ENCODE measurements at regions not wholly inside any gene's neighbourhood (a gene's known extent, or its start where the extent isn't known, plus 50 kb on each side); places are given as distances from the start of the nearest gene placed in this dataset.
A peak's percentile ranks its signal among the peaks of the same experiment; 100 is the strongest.
"Not testable (repeated sequence)": the region's sequence is repeated elsewhere in the genome, so short reads cannot be mapped to it uniquely, and the experiment has no call there.

DNA sequence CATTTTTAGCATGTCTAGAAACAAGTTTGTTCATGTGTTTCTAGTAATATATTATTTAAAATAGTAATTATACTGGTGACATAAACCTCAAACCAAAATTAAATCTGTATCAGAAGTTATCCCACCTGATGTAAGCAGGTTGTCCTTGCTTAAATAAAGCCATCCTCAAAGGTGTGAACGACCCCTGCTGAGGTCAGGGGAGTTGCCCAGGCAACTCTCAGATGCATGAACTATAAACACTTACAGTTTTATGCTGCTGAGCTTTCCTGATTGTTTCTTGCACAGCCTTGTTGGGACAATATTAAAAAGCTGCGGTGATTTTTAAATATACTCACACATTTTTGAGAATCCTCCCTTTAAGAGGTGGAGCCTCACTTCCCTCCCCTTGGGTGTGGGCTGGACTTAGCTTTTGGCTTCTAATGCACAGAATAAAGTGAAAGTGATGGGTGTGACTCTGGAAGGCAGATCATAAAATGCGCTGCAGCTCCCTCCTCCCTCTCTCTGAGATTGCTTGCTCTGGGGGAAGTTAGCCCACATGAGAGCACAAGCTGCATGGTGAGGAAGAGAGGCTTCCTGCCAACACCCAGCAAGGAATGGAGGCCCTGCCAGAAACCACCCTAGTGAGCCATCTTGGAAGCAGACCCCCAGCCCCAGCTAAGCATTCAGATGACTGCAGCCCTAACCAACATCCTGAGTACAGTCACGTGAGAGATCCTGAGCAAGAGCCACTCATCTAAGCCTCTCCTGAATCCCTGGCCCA, 152.7 kb downstream of the SKIDA1 start:
- in situ Hi-C loops (cut with MboI; ENCODE audit: low pct_unique_long_range_greater_than_20kb in 2 of 9, low sequenced_read_pairs in 9 of 9, unreplicated experiment in 9 of 9), result no loop called here
- Histone ChIP-seq H3K27ac (no peak overlapping the region), H3K4me1 (replicated peaks in 1 of 2) (peaks cover 4 to 7% of the 10 kb centered on the region in 2 donors), H3K4me3 (no peak overlapping the region)
- WGBS, 10 experiments, result 0 to 83% (median 27%) methylated on average over 1 to 4 of the region's 4 CpGs; no CpG with 5 or more reads in 2 of the 10 experiments
- ATAC-seq (replicated peaks in 6 of 8), result peak; percentile 86 to 100 (median 94)

DNA sequence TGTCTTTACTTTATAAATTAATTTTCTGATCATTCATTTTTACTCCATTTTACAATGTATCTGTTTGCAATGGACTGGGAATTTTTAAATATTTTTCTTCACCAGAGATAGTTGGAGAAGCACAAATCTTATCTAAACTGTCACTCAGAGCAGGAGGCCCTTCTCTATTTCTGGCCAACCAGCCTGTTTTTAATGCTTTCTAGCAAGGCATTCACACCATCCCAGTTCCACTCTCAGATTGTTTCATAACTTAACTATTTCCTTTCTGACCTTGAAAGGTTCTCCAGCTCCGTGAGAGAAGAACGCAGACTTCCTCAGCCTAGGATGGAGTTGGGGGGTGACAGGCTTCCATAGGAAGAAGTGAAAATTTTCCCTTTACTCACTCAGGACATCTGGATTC, 155.8 kb downstream of the SKIDA1 start:
- no peak for ATAC-seq (replicated peaks in 6 of 8)
- H3K27ac ChIP-seq, result no peak overlapping the region
- peaks cover 6 to 13% of the 10 kb centered on the region in 2 donors for H3K4me1 ChIP-seq (replicated peaks in 1 of 2)
- in situ Hi-C loops (cut with MboI; ENCODE audit: low pct_unique_long_range_greater_than_20kb in 2 of 9, low sequenced_read_pairs in 9 of 9, unreplicated experiment in 9 of 9), result no loop called here
- no peak overlapping the region for H3K4me3 ChIP-seq
- 77 to 100% (median 94%) methylated on average over 1 to 2 of the region's 2 CpGs; no CpG with 5 or more reads in 3 of the 10 experiments for WGBS, 10 experiments

DNA sequence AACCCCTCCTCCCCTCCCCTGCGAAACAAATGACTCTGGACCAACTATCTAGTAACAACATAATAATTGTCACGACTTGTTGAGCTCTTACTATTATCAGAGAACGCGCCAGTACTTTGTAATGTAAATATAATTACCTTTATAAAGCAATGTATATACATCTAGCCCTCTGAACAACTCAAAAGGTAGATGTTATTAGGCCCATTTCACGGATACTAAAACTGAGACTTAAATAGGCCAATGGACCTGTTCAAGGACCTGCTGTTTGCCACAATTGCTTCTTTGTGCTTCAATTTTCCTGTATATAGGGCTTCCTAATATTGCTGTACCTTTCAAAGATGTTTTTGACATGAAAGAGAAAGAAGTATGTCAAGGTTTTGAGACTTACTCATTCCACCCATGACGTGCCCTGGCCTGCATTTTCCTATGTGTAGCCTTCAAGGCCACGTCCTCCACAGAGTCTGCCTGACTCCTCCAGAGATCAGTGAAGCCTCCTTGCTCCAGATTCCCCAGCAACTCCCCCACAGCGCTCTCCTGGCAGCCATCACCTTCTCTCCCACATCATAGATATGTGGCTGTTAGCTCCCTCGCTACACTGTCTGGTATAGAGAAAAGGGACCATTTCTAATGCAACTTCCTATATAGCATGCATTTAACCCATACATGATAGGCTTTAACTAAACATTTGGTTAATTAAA, 156.6 kb downstream of the SKIDA1 start:
- in situ Hi-C loops (cut with MboI; ENCODE audit: low pct_unique_long_range_greater_than_20kb in 2 of 9, low sequenced_read_pairs in 9 of 9, unreplicated experiment in 9 of 9), result no loop called here
- 83 to 100% (median 96%) methylated on average over 2 to 9 of the region's 9 CpGs; no CpG with 5 or more reads in 1 of the 10 experiments for WGBS, 10 experiments
- Histone ChIP-seq H3K4me1 (replicated peaks in 1 of 2) (peaks cover 14 to 21% of the 10 kb centered on the region in 2 donors), H3K27ac (no peak overlapping the region), H3K4me3 (no peak overlapping the region)
- no peak for ATAC-seq (replicated peaks in 6 of 8)

DNA sequence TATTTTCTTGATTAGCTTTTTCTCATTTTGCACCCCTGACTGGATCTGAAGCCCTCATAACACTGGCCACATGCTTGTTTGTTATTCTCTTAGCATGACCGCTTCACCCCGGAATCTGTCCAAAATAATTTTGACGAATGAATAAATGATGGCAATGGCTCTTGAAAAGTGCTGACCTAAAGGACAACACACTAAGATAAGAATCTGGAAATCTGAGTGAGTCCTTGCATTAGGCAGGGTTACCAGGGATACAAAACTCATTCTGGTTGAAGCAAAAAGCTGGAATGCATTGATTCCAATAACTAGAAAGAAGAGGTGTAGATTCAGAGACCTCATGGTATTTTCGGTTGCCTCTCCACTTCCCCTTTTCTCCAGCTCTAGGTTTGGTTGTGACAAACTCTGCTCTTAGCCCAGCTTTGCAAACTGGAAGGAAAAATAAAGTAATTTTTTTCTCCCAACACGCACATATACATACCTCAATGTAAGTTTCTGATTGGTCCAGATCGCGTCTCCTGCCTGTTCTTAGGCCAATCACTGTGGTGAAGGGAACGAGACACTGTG, 157.4 kb downstream of the SKIDA1 start:
- no peak overlapping the region for H3K27ac ChIP-seq
- in situ Hi-C loops (cut with MboI; ENCODE audit: low pct_unique_long_range_greater_than_20kb in 2 of 9, low sequenced_read_pairs in 9 of 9, unreplicated experiment in 9 of 9), result no loop called here
- WGBS, 10 experiments, result 83 to 100% (median 90%) methylated on average over 1 to 8 of the region's 8 CpGs
- ATAC-seq (replicated peaks in 6 of 8), result peak in 2 of 8 experiments; percentile 17 to 30
- H3K4me3 ChIP-seq, result no peak overlapping the region
- H3K4me1 ChIP-seq (replicated peaks in 1 of 2), result peaks cover 19 to 26% of the 10 kb centered on the region in 2 donors

DNA sequence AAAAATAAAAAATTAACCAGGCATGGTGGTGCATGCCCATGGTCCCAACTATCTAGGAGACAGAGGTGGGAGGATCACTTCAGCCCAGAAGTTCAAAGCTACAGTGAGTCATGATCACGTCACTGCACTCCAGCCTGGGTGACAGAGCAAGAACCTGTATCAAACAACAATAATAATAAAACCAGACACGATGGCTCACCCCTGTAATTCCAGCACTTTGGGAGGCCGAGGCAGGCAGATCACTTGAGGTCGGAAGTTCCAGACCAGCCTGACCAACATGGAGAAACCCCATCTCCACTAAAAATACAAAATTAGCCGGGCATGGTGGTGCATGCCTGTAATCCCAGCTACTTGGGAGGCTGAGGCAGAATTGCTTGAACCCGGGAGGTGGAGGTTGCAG, 159.4 kb downstream of the SKIDA1 start:
- H3K27ac ChIP-seq; in situ Hi-C loops (cut with MboI; ENCODE audit: low pct_unique_long_range_greater_than_20kb in 2 of 9, low sequenced_read_pairs in 9 of 9, unreplicated experiment in 9 of 9); H3K4me3 ChIP-seq: not testable (repeated sequence)
- ATAC-seq (replicated peaks in 6 of 8), result peak in 1 of 8 experiments; percentile 27
- WGBS, 10 experiments, result 60 to 100% (median 93%) methylated on average over 1 to 3 of the region's 6 CpGs; no CpG with 5 or more reads in 5 of the 10 experiments
- peaks cover 20 to 24% of the 10 kb centered on the region in 2 donors for H3K4me1 ChIP-seq (replicated peaks in 1 of 2)

DNA sequence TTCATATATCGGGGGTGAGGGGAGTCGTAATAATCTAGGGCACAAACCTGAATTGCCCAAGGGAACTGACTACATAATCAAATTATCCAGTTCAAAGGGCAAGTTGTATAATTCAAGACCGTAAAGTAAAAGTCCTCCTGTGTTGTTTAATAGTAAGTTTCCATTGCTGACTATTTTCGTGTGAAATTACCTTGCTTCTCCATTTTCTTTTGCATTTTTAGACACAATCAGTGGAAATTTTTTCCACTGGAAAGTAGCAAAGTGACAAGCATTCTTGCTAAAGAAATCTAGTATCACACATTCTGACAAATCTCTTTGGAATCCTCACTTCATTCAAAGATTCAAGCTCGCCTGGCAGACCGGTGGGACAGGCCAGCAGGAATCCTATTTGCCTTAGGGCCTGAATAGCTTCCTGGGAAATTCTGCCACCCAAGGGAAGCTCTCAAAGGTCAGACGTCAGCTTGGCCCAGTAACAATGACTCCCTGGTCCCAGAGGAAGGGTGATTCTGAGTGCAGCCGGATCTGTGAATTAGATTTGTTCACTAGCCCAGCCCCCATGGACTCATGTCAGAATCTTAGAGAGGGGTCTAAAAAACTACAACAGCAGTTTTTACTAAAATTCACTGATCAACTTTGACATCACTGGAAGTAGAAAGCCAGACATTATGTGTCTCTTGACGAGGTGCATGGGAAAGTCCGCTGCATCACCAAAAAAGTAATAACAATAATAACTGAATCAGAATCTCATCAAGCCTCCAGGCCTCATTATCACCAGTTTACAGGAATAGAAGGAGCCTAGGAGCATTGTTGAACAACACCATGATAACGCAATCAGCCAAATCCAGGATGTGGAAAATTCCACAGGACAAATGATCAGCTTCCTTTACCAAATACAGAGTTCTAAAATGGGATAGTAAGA, 161.0 kb downstream of the SKIDA1 start:
- in situ Hi-C loops (cut with MboI; ENCODE audit: low pct_unique_long_range_greater_than_20kb in 2 of 9, low sequenced_read_pairs in 9 of 9, unreplicated experiment in 9 of 9), result no loop called here
- WGBS, 10 experiments, result 0 to 78% (median 33%) methylated on average over 3 to 10 of the region's 11 CpGs; no CpG with 5 or more reads in 1 of the 10 experiments
- Histone ChIP-seq H3K4me3 (no peak overlapping the region), H3K4me1 (replicated peaks in 1 of 2) (peaks cover 20 to 24% of the 10 kb centered on the region in 2 donors), H3K27ac (peak overlapping the region; percentile 16 to 30)
- peak; percentile 49 to 89 (median 80) for ATAC-seq (replicated peaks in 6 of 8)

DNA sequence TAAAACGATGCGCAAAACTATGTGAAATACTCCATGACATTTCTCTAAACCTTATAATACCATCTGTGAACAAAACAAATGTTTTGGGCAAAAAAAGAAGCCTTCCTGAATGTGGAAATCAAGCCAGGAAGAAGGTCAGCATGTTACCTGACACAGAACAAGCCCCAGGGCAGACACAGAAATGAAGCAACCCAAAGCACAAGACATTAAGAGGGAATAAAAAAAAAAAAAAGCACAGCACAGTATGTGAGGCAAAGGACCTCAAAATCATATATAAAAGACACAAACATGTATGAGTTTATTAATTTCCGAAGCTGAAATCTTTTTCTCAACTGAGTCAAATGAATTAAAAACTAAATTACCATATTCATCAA, 161.8 kb downstream of the SKIDA1 start:
- in situ Hi-C loops (cut with MboI; ENCODE audit: low pct_unique_long_range_greater_than_20kb in 2 of 9, low sequenced_read_pairs in 9 of 9, unreplicated experiment in 9 of 9), result no loop called here
- Histone ChIP-seq H3K4me1 (replicated peaks in 1 of 2) (peaks cover 20 to 24% of the 10 kb centered on the region in 2 donors), H3K4me3 (no peak overlapping the region), H3K27ac (no peak overlapping the region)
- ATAC-seq (replicated peaks in 6 of 8), result no peak
- 24 to 93% (median 54%) methylated on average over 2 to 3 of the region's 3 CpGs; no CpG with 5 or more reads in 2 of the 10 experiments for WGBS, 10 experiments

DNA sequence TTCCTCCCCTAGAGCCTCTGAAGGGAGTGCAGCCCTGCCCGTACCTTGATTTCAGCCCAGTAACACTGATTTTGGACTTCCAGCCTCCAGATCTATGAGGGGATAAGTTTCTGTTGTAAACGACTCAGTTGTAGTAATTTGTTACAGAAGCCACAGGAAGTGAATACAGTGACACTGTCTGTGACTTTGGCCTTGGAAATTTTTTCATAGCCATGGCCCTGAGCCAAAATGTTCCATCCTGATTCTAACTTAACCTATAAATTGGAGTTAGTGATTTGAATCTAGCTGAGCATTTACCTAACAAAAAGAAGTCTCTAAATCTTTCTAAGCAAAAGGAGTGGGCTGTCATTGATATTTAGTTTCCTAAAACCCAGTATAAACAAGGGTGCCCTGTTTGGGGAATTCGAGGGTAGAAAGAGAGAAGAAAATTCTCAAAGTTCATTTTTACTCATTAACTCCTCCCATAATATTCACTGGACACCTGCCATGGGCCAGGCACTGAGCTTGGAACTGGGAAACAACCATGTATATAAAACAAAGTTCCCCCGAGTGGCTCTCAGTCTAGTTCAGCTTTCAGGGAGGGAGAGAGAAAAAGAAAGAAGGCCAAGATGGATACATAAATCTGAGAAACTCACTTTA, 162.3 kb downstream of the SKIDA1 start:
- no peak overlapping the region for H3K4me3 ChIP-seq
- 20 to 67% (median 43%) methylated on average over 1 to 4 of the region's 4 CpGs for WGBS, 10 experiments
- no peak overlapping the region for H3K27ac ChIP-seq
- in situ Hi-C loops (cut with MboI; ENCODE audit: low pct_unique_long_range_greater_than_20kb in 2 of 9, low sequenced_read_pairs in 9 of 9, unreplicated experiment in 9 of 9), result no loop called here
- ATAC-seq (replicated peaks in 6 of 8), result no peak
- H3K4me1 ChIP-seq (replicated peaks in 1 of 2), result peaks cover 20 to 24% of the 10 kb centered on the region in 2 donors

DNA sequence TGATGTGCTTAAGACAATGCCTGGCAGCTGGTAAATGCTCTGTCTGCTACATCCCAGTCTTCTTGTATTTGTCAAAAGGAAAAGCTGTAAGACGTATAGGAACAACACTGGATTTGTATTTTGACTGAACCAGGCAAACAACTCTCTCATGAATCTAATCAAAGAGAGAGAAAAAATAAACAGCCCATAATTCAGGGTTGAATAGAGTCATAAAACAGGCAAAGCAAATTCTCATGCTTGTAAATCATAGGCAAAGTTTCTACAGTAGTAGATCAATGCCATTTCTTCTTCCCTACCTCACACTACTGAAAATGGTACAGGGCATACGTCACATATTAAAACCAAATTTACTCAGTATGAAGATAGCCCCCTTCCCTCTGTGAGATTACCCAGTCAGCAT, 166.3 kb downstream of the SKIDA1 start:
- in situ Hi-C loops (cut with MboI; ENCODE audit: low pct_unique_long_range_greater_than_20kb in 2 of 9, low sequenced_read_pairs in 9 of 9, unreplicated experiment in 9 of 9), result no loop called here
- ATAC-seq (replicated peaks in 6 of 8), result no peak
- H3K27ac ChIP-seq, result no peak overlapping the region
- 49 to 100% (median 83%) methylated on average over 1 to 2 of the region's 2 CpGs; no CpG with 5 or more reads in 1 of the 10 experiments for WGBS, 10 experiments
- H3K4me3 ChIP-seq, result no peak overlapping the region
- H3K4me1 ChIP-seq (replicated peaks in 1 of 2), result peaks cover 13 to 14% of the 10 kb centered on the region in 2 donors

DNA sequence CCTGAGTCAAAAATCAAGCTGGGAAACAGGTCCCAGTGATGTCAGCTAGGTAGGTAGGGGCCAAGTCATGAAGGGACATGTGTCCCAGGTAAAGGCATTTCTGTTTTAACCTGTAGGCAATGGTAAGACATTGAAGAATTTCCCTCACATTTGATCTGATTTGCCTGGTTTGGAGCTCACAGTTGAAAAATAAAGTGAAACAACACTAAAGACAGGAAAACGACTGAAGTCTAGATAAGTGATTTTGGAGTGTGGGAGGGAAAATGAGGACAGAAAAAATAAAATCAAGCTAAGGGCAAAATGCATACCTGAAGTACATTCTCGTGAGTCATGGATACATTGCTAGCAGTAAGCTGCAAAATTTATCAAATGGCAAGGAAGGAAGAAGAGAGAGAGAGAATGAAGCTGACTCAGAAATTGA, 169.9 kb downstream of the SKIDA1 start:
- in situ Hi-C loops (cut with MboI; ENCODE audit: low pct_unique_long_range_greater_than_20kb in 2 of 9, low sequenced_read_pairs in 9 of 9, unreplicated experiment in 9 of 9), result no loop called here

DNA sequence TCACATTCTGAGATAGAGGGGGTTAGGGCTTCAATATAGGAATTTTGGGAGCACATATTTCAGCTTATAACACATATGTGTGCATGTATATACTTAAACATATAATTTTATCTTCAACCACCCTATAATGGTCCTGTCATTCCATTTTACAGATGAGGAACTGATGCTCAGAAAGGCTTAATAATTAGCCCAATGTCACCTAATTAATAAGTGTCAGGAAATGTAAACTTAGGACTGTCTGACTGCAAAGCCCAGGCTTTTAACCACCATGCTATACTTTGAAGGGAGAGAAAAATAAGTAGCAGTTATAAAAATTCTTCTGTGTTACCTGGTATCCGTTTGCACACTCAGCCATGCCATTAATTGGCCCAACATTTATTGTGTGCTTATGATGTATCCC, 172.6 kb downstream of the SKIDA1 start:
- H3K4me3 ChIP-seq, result no peak overlapping the region
- peaks cover 5 to 8% of the 10 kb centered on the region in 2 donors for H3K4me1 ChIP-seq (replicated peaks in 1 of 2)
- peak in 1 of 8 experiments; percentile 23 for ATAC-seq (replicated peaks in 6 of 8)
- 86% methylated on average over 1 of the region's 1 CpG; no CpG with 5 or more reads in 9 of the 10 experiments for WGBS, 10 experiments
- in situ Hi-C loops (cut with MboI; ENCODE audit: low pct_unique_long_range_greater_than_20kb in 2 of 9, low sequenced_read_pairs in 9 of 9, unreplicated experiment in 9 of 9), result no loop called here
- H3K27ac ChIP-seq, result no peak overlapping the region

More for the DNA sequence above, 169.9 kb downstream of the SKIDA1 start:
- Histone ChIP-seq H3K4me3 (no peak overlapping the region), H3K27ac (no peak overlapping the region), H3K4me1 (replicated peaks in 1 of 2) (peaks cover 0 to 2% of the 10 kb centered on the region in 2 donors)
- 23 to 97% (median 74%) methylated on average over 2 of the region's 2 CpGs for WGBS, 10 experiments
- no peak for ATAC-seq (replicated peaks in 6 of 8)

DNA sequence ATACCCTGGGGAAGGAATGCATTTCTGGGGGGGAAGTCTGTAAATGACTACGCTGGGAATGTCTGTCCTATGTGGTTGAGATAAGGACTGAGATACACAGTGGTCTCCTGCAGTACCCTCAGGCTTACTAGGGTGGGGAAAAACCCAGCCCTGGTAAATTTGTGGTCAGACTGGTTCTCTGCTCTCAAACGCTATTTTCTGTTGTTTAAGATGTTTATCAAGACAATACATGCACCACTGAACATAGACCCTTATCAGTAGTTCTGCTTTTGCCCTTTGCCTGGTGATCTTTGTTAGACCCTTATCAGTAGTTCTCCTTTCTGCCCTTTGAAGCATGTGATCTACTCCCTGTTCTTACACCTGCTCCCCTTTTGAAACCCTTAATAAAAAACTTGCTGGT, 173.9 kb downstream of the SKIDA1 start:
- in situ Hi-C loops (cut with MboI; ENCODE audit: low pct_unique_long_range_greater_than_20kb in 2 of 9, low sequenced_read_pairs in 9 of 9, unreplicated experiment in 9 of 9); ATAC-seq (replicated peaks in 6 of 8); H3K27ac ChIP-seq; H3K4me3 ChIP-seq; H3K4me1 ChIP-seq (replicated peaks in 1 of 2): not testable (repeated sequence)
- 56 to 100% (median 92%) methylated on average over 1 to 2 of the region's 2 CpGs; no CpG with 5 or more reads in 3 of the 10 experiments for WGBS, 10 experiments
